Hepatocyte (in vitro differentiated cells): ENCODE measurements at regions not wholly inside any gene's neighbourhood (a gene's known extent, or its start where the extent isn't known, plus 50 kb on each side); places are given as distances from the start of the nearest gene placed in this dataset.

Experiments used
- EZH2 ChIP-seq: fragments of 200-600 bp; sonication (generic); IDR thresholded peaks from 2 replicates; pipeline ENCODE4 v1.6.1; 2016; ENCODE audit warnings: antibody characterized with exemption, mild to moderate bottlenecking, borderline replicate concordance
- EZH2phosphoT487 ChIP-seq: fragments of 200-600 bp; sonication (generic); IDR thresholded peaks from one replicate; pipeline ENCODE4 v1.6.1; 2018; ENCODE audit warnings: antibody characterized with exemption, mild to moderate bottlenecking, low read depth, moderate library complexity; ENCODE audit not compliant: unreplicated experiment, severe bottlenecking
- TF ChIP-seq, protein P1 (sequence below): fragments of 200-600 bp; sonication (generic); IDR thresholded peaks from 2 replicates; pipeline ENCODE4 v1.5.1; 2016; ENCODE audit warnings: antibody characterized with exemption, mild to moderate bottlenecking; ENCODE audit not compliant: poor library complexity

DNA sequence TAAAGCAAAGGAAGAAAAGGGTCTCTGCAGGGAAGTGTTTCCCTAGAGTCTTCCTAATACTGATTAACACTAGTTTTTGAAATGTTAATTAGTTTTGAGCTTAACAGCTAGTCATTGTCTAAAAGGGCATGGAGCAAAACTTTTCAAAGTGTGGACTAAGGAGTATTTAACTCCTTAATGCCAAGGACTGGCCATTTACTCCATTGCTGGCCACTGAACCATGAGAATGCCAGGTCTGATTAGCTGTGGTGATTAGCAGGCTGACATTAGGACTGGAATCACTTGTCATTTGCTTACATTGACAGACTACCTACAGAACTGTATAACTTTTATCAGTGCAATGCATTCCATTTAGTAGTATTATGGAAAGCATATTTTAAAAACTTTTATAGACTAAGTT, 987.0 kb downstream of the NR2F1-AS1 start:
- no peak for TF ChIP-seq EZH2
- TF ChIP-seq, protein P1, sequence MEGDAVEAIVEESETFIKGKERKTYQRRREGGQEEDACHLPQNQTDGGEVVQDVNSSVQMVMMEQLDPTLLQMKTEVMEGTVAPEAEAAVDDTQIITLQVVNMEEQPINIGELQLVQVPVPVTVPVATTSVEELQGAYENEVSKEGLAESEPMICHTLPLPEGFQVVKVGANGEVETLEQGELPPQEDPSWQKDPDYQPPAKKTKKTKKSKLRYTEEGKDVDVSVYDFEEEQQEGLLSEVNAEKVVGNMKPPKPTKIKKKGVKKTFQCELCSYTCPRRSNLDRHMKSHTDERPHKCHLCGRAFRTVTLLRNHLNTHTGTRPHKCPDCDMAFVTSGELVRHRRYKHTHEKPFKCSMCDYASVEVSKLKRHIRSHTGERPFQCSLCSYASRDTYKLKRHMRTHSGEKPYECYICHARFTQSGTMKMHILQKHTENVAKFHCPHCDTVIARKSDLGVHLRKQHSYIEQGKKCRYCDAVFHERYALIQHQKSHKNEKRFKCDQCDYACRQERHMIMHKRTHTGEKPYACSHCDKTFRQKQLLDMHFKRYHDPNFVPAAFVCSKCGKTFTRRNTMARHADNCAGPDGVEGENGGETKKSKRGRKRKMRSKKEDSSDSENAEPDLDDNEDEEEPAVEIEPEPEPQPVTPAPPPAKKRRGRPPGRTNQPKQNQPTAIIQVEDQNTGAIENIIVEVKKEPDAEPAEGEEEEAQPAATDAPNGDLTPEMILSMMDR: no peak
- no peak for TF ChIP-seq EZH2phosphoT487
